Muscle layer of duodenum (tissue), 2 donors: ENCODE measurements at regions not wholly inside any gene's neighbourhood (a gene's known extent, or its start where the extent isn't known, plus 50 kb on each side); places are given as distances from the start of the nearest gene placed in this dataset.
"Not testable (repeated sequence)": the region's sequence is repeated elsewhere in the genome, so short reads cannot be mapped to it uniquely, and the experiment has no call there.

Experiments used
- H3K27ac ChIP-seq: one replicate; pipeline ENCODE4 v1.7.0; 2013; ENCODE audit warnings: mild to moderate bottlenecking, low read length
- H3K27me3 ChIP-seq: one replicate; pipeline ENCODE4 v1.7.0; 2013; ENCODE audit warnings: low read depth, mild to moderate bottlenecking, control low read depth, low read length
- H3K36me3 ChIP-seq, 2 donors: one replicate each; pipeline ENCODE4 v1.7.0; 2013; ENCODE audit warnings: low read length in 2 of 2, control low read depth in 1 of 2, mild to moderate bottlenecking in 1 of 2; ENCODE audit not compliant: insufficient read depth in 2 of 2, control insufficient read depth in 1 of 2
- H3K4me1 ChIP-seq, 2 donors: one replicate each; pipeline ENCODE4 v1.7.0; 2013; ENCODE audit warnings: low read length in 2 of 2, mild to moderate bottlenecking in 2 of 2, control low read depth in 1 of 2, moderate library complexity in 1 of 2; ENCODE audit not compliant: insufficient read depth in 2 of 2, control insufficient read depth in 1 of 2
- H3K4me3 ChIP-seq, 2 donors: one replicate each; pipeline ENCODE4 v1.7.0; 2013; ENCODE audit warnings: low read length in 2 of 2, low read depth in 1 of 2, mild to moderate bottlenecking in 1 of 2
- H3K9me3 ChIP-seq, 2 donors: one replicate each; pipeline ENCODE4 v1.7.0; 2013; ENCODE audit warnings: low read length in 2 of 2, control low read depth in 1 of 2, mild to moderate bottlenecking in 1 of 2; ENCODE audit not compliant: control insufficient read depth in 1 of 2
- donor health status: healthy.

DNA sequence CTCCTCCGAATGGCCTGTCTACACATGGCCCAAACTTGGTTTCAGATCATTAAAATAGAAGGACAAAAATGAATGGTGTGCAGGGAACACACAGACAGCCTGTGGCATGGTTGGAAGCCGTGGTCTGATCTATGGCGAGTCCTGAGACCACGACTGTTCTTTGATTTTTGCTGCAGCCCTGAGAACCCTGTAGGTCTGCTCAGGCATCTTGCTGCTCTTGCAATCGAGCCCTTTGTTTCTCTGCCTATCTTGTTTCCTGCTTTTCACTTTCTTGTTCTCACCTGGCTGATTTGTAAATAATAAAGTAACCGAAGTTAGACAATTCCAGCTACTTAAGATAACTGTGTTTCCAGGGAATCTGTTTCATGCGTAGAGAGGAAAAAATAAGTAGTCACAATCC is 54.1 kb upstream of the NBPF9 start:
- H3K27me3 ChIP-seq, H3K4me1 ChIP-seq, H3K4me3 ChIP-seq, H3K9me3 ChIP-seq, H3K36me3 ChIP-seq, H3K27ac ChIP-seq: not testable (repeated sequence)

- not testable (repeated sequence) for H3K4me3 ChIP-seq, H3K4me1 ChIP-seq, H3K27me3 ChIP-seq, H3K27ac ChIP-seq, H3K36me3 ChIP-seq, H3K9me3 ChIP-seq
These were observed 55.0 kb upstream of the NBPF9 start for GRCh38 chr1:149158308-149158707.

- not testable (repeated sequence) for H3K4me3 ChIP-seq, H3K27me3 ChIP-seq, H3K9me3 ChIP-seq, H3K36me3 ChIP-seq, H3K27ac ChIP-seq, H3K4me1 ChIP-seq
These were observed 59.7 kb upstream of the NBPF9 start for GRCh38 chr1:149163063-149163444.

- not testable (repeated sequence) for H3K4me1 ChIP-seq, H3K4me3 ChIP-seq, H3K36me3 ChIP-seq, H3K27me3 ChIP-seq, H3K9me3 ChIP-seq, H3K27ac ChIP-seq
These were observed 71.4 kb upstream of the NBPF9 start for GRCh38 chr1:149174765-149175164.

GRCh38 chr1:149175812-149176211 is 72.5 kb upstream of the NBPF9 start:
- not testable (repeated sequence) for H3K27ac ChIP-seq, H3K4me3 ChIP-seq, H3K36me3 ChIP-seq, H3K4me1 ChIP-seq, H3K9me3 ChIP-seq, H3K27me3 ChIP-seq

DNA sequence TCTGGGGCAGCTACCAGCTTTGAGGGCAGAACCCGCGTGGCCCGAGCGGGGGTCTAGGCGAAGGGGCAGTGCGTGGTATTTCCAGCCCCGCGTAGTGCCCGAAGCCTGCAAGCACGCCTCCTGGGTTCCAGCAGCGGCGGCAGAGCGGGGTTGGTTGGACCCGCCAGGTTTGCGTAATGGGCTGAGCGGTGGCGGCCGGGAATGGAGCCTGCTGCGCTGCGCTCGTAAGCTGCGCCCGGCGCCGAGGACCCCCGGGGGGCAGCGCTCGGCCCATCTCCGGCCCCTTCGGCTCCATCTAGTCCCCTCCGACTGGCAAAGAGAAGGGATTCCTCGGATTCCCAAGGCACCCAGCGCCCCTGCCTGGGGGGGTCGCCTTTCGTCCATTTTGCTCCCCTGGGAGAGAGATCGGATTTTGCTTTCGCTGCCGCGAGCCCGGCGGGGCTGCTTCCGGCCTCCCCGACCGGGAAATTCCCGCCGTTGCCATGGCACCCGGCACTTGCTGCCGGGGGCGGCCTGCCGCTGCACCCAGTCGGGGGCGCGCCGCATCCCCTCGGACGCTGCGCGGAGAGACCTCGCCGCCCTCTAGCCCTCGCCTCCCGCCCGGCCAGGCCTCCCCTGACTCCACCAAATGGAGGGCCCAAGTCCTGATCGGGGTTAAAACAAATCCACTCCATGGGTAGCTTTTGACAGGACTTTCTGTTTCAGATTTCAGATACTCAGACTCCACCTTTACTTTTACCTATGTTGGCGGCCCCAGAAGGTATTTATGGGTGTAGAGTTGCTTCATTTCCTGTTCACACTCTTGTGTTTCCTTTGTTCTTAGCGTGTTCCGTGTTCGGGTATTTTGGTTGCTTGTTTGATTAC is 73.3 kb upstream of the NBPF9 start:
- not testable (repeated sequence) for H3K27ac ChIP-seq, H3K27me3 ChIP-seq, H3K4me1 ChIP-seq

DNA sequence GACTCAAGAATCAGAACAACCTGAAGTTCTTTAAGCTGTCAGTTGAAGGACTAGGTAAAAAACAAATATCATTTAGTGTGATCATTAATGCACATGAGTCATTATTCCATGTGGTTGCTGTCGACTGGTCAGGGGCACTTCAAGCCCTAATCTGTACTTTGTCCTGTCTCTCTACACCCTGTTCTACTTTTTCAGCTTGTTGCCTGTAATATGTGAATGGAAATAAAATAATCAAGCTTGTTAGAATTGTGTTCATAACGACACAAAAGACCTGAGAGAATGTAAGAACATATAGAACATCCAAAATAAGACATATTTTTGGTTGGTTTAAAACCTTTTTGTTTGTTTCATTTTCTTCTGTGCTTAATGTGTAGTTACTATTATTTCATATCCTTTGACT is 87.4 kb upstream of the NBPF9 start:
- H3K36me3 ChIP-seq, H3K27me3 ChIP-seq, H3K27ac ChIP-seq, H3K4me1 ChIP-seq, H3K9me3 ChIP-seq, H3K4me3 ChIP-seq: not testable (repeated sequence)

More for the DNA sequence above, 73.3 kb upstream of the NBPF9 start:
- H3K9me3 ChIP-seq, H3K36me3 ChIP-seq: not testable (repeated sequence)
- H3K4me3 ChIP-seq, result peak overlapping the region in 1 of 2 donors; percentile 45

DNA sequence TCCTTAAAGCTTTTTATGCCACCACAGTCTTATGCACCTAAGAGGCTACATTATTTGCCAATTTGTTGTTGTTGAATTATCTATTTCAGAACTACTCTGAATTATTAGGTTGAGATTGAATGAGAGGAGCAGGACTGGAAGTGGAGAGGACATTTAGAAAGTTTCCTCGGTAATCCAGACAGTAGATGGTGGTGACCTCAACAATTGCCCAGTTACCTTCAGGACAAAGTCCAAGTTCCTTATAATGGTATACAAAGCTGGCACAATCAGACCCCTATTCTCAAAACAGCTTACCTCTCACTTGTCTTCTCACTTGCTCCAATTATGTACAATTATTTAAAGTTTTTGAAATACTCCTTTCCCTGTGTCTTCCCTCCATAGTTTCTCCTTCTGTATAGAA is 93.3 kb upstream of the NBPF9 start:
- H3K27ac ChIP-seq, H3K4me3 ChIP-seq, H3K9me3 ChIP-seq, H3K27me3 ChIP-seq, H3K4me1 ChIP-seq, H3K36me3 ChIP-seq: not testable (repeated sequence)

GRCh38 chr1:149200567-149200966 is 97.2 kb upstream of the NBPF9 start:
- H3K36me3 ChIP-seq, H3K27ac ChIP-seq, H3K27me3 ChIP-seq, H3K4me3 ChIP-seq, H3K4me1 ChIP-seq, H3K9me3 ChIP-seq: not testable (repeated sequence)

- not testable (repeated sequence) for H3K36me3 ChIP-seq, H3K9me3 ChIP-seq, H3K27ac ChIP-seq, H3K4me1 ChIP-seq, H3K27me3 ChIP-seq, H3K4me3 ChIP-seq
These were observed 98.9 kb upstream of the NBPF9 start for GRCh38 chr1:149202283-149202682.

- not testable (repeated sequence) for H3K36me3 ChIP-seq, H3K27me3 ChIP-seq, H3K4me3 ChIP-seq, H3K27ac ChIP-seq, H3K9me3 ChIP-seq, H3K4me1 ChIP-seq
These were observed 101.0 kb upstream of the NBPF9 start for GRCh38 chr1:149204396-149204795.

DNA sequence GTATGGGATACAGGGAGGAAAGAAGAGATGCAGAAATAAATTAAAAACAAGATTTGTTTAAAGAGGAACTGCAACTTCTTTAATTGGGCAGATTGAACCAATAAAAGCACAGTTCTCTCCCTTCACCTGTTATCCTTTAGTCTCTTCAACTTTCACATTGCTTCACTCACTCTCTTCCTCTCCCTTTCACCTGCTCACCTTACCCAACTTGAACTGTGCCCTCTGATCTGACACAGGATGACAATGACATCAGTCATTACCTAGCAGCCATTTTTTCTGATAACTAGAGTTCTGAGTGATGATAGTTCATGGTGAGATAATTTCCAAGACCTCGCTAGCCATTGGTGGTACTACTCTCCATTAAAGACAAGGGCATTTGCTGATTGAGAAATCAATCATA is 105.5 kb upstream of the NBPF9 start:
- not testable (repeated sequence) for H3K9me3 ChIP-seq, H3K36me3 ChIP-seq, H3K4me3 ChIP-seq, H3K27me3 ChIP-seq, H3K27ac ChIP-seq, H3K4me1 ChIP-seq
